ENCODE measurements at regions not wholly inside any gene's neighbourhood (a gene's known extent, or its start where the extent isn't known, plus 50 kb on each side); places are given as distances from the start of the nearest gene placed in this dataset.

GRCh38 chr3:66747696-66748095 is 246.9 kb upstream of the LRIG1 start (continued):
- TF ChIP-seq CHD7 (IDR thresholded peaks at IDR 0.05; ENCODE audit: insufficient replicate concordance, low read length) (no peak), ATF3 (IDR thresholded peaks at IDR 0.05; ENCODE audit: insufficient read depth, low read depth, low read length) (no peak)

Measured in H1 (cell line).